AG10803 (cell line): ENCODE measurements at regions not wholly inside any gene's neighbourhood (a gene's known extent, or its start where the extent isn't known, plus 50 kb on each side); places are given as distances from the start of the nearest gene placed in this dataset.
A peak's percentile ranks its signal among the peaks of the same experiment; 100 is the strongest.

Experiments used
- DNase-seq: peaks from one replicate; pipeline ENCODE4 v3.0.0; 2010; ENCODE audit warnings: low read depth
- H3K4me3 ChIP-seq: 2 replicates; pipeline ENCODE4 v1.5.1; 2011; ENCODE audit warnings: mild to moderate bottlenecking, low read length, control low read depth
- CTCF ChIP-seq: conservative IDR thresholded peaks from 2 replicates; pipeline ENCODE4 v1.5.1; 2011; ENCODE audit warnings: mild to moderate bottlenecking, low read length, control low read depth, inconsistent platforms

DNA sequence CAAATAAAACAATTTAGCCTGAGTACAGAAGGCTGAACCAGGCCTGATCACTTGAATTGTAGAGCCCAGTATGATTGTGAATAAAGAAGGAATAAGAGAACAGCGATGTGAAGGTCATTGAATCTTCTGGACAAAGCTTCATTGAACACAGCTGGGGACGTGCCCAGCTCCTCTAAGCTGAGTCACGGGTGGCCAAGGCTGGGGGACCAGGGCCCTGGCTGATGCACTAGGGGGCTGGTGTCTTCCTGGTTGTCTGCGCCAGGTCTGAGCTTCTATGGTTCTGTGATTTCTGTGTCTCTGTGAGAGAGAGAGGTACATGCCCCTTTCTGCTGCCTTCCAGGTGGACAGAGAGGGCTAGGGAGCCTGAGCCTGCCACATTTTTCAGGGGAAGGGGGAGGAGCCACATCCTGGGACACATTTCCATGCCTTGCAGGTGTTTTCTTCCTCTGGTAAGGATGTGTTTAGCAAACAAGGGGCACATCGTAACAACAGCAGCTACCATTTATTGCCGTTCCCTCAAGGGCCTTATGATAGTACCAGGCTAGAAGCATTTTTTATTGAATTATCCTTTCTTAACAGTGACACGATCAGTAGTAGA lies 135.7 kb downstream of the C11orf91 start:
- DNase-seq = no peak
- TF ChIP-seq CTCF = no peak
- H3K4me3 ChIP-seq = no peak overlapping the region

DNA sequence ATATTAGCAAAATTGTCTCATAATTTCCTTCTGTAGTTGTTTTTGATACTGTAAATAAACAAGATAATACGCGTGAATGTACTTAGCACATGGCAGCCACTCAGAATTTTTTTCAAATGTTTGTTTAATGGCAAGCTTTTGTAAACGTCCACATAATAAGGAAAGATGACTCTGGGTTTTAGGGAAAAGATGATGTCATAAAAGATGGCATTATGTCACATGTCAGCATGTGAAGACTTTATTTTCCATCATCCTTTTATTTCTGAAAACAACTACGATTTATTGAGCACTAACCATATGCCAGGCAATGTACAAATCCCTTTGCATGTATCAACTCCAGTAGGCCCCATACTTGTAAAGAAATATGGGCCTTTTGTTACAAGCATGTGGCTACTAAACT lies 139.9 kb downstream of the C11orf91 start:
- no peak for DNase-seq
- no peak overlapping the region for H3K4me3 ChIP-seq
- no peak for TF ChIP-seq CTCF

DNA sequence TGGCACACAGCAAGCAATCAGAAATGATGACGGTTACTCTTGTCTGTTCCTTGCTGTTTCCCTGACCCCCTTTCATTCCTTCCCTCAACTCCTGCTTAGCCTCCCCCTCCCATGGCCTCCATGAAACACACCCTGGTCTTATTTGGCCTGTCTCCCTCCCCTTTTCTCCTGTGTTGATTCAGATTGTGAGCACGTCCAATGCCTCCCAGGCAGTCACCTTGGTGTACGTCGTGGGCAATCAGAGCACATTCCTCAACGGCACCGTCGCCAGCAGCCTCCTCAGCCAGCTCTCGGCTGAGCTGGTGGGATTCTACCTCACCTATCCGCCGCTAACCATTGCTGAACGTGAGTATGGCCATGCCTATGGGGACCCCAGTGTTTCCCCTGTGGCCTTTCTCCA lies 141.1 kb downstream of the C11orf91 start:
- DNase-seq = no peak
- TF ChIP-seq CTCF = no peak
- no peak overlapping the region for H3K4me3 ChIP-seq

- DNase-seq = no peak
- no peak for TF ChIP-seq CTCF
Measured at GRCh38 chr11:33558097-33558496, 142.5 kb downstream of the C11orf91 start.

DNA sequence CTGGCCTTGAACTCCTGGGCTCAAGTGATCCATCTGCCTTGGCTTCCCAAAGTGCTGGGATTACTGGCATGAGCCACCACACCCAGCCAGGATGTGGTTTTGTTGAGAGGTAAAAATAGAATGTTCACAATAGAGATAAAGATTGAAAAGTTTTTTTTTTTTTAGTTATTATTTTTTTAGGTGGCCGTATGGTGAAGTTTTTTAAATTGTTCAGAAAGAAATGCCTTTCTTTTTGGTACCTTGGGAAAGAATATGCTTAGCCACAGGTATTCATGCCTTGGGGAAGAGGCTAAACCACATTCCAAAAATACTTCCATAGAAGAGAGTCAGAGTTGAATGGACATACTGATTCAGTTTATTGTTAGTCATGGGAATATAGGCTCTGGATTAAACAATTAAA lies 143.4 kb downstream of the C11orf91 start:
- no peak overlapping the region for H3K4me3 ChIP-seq
- no peak for TF ChIP-seq CTCF
- DNase-seq = peak; percentile 96

More at GRCh38 chr11:33558097-33558496, 142.5 kb downstream of the C11orf91 start:
- no peak overlapping the region for H3K4me3 ChIP-seq

DNA sequence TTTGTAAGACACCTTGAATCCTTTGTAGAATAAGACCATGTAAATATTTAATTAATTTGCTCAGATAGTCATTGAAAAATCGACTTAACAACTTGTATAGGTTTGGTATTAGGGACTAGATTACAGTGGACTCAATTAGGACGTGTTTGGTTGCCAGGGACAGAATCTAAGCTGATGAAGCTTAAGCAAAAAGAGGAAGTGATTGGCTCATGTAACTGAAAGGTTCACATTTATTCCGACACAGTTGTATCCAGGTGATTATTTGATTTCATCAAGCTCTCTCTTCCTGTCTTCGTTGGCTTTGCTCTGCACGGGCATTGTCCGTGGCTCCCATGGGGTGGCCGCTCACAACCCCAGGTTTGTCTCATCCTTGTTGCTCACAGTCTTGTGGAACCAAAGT lies 146.4 kb downstream of the C11orf91 start:
- TF ChIP-seq CTCF = no peak
- no peak overlapping the region for H3K4me3 ChIP-seq
- no peak for DNase-seq

- DNase-seq = no peak
- TF ChIP-seq CTCF = no peak; the same call in 1 of the 2 replicates
- no peak overlapping the region for H3K4me3 ChIP-seq
Measured at GRCh38 chr11:33553486-33553885, 147.1 kb downstream of the C11orf91 start.
